Liver (tissue), 7 donors: ENCODE measurements at regions not wholly inside any gene's neighbourhood (a gene's known extent, or its start where the extent isn't known, plus 50 kb on each side); places are given as distances from the start of the nearest gene placed in this dataset.

ENCODE experiments used
- DNase-seq: peaks from one replicate; pipeline ENCODE4 v3.0.0-alpha.2; 2017; ENCODE audit warnings: low spot score
- H3K27ac ChIP-seq, 2 donors: one replicate each; pipeline ENCODE4 v1.7.0; 2013; ENCODE audit warnings: inconsistent platforms in 2 of 2, low read length in 2 of 2, control low read depth in 1 of 2, low read depth in 1 of 2, mild to moderate bottlenecking in 1 of 2
- H3K27me3 ChIP-seq, 4 donors: one replicate each; pipeline versions ENCODE4 v1.6.1 to v1.7.0; 2013; ENCODE audit warnings: low read length in 3 of 4, inconsistent platforms in 1 of 4, mild to moderate bottlenecking in 1 of 4, moderate library complexity in 1 of 4; ENCODE audit not compliant: control insufficient read depth in 4 of 4, insufficient read depth in 4 of 4
- H3K36me3 ChIP-seq, 4 donors: one replicate each; pipeline versions ENCODE4 v1.6.1 to v1.7.0; 2013; ENCODE audit warnings: low read length in 3 of 4, mild to moderate bottlenecking in 3 of 4, low read depth in 1 of 4, moderate library complexity in 1 of 4; ENCODE audit not compliant: control insufficient read depth in 4 of 4, insufficient read depth in 3 of 4
- H3K4me1 ChIP-seq, 4 donors: one replicate each; pipeline versions ENCODE4 v1.6.1 to v1.7.0; 2013; ENCODE audit warnings: low read length in 3 of 4, mild to moderate bottlenecking in 3 of 4, moderate library complexity in 1 of 4; ENCODE audit not compliant: control insufficient read depth in 4 of 4, insufficient read depth in 4 of 4
- H3K4me3 ChIP-seq, 3 donors: one replicate each; pipeline versions ENCODE4 v1.6.1 to v1.7.0; 2013; ENCODE audit warnings: low read length in 3 of 3, control low read depth in 1 of 3, low read depth in 1 of 3, mild to moderate bottlenecking in 1 of 3
- H3K9ac ChIP-seq, 2 donors: one replicate each; pipeline ENCODE4 v1.7.0; 2013; ENCODE audit warnings: low read length in 2 of 2, mild to moderate bottlenecking in 2 of 2, moderate library complexity in 2 of 2, control low read depth in 1 of 2, low read depth in 1 of 2
- H3K9me3 ChIP-seq, 4 donors: one replicate each; pipeline versions ENCODE4 v1.6.1 to v1.7.0; 2013; ENCODE audit warnings: low read length in 3 of 4; ENCODE audit not compliant: control insufficient read depth in 4 of 4
- ATF3 ChIP-seq: IDR thresholded peaks from 2 replicates; pipeline ENCODE4 v1.6.1; 2016; ENCODE audit warnings: antibody characterized with exemption
- EGR1 ChIP-seq, 2 donors: IDR thresholded peaks; 2 replicates each; pipeline ENCODE4 v1.6.1; 2016 to 2018; ENCODE audit warnings: antibody characterized with exemption in 2 of 2, low read depth in 2 of 2
- FOXA1 ChIP-seq: IDR thresholded peaks from 2 replicates; pipeline ENCODE4 v1.6.1; 2016; ENCODE audit warnings: antibody characterized with exemption
- FOXA2 ChIP-seq: IDR thresholded peaks from 2 replicates; pipeline ENCODE4 v1.6.1; 2016; ENCODE audit warnings: antibody characterized with exemption
- GABPA ChIP-seq, 2 donors: IDR thresholded peaks in 1 of 2; conservative IDR thresholded peaks in 1 of 2; 2 replicates each; pipeline ENCODE4 v1.6.1; 2016; ENCODE audit warnings: antibody characterized with exemption in 2 of 2, mild to moderate bottlenecking in 1 of 2, moderate library complexity in 1 of 2
- HNF4A ChIP-seq, 2 donors: conservative IDR thresholded peaks; 2 replicates each; pipeline ENCODE4 v1.6.1; 2016; ENCODE audit warnings: antibody characterized with exemption in 2 of 2, mild to moderate bottlenecking in 2 of 2
- HNF4G ChIP-seq: IDR thresholded peaks from 2 replicates; pipeline ENCODE4 v1.6.1; 2016; ENCODE audit warnings: antibody characterized with exemption
- JUND ChIP-seq, 2 donors: IDR thresholded peaks; 2 replicates each; pipeline ENCODE4 v1.6.1; 2016; ENCODE audit warnings: antibody characterized with exemption in 2 of 2
- MAX ChIP-seq: IDR thresholded peaks from 2 replicates; pipeline ENCODE4 v1.6.1; 2016; ENCODE audit warnings: antibody characterized with exemption
- NR2F2 ChIP-seq: IDR thresholded peaks from 2 replicates; pipeline ENCODE4 v1.6.1; 2016; ENCODE audit warnings: antibody characterized with exemption
- RAD21 ChIP-seq, 2 donors: IDR thresholded peaks; 2 replicates each; pipeline ENCODE4 v1.6.1; 2016; ENCODE audit warnings: antibody characterized with exemption in 2 of 2, mild to moderate bottlenecking in 2 of 2
- RXRA ChIP-seq, 2 donors: IDR thresholded peaks; 2 replicates each; pipeline ENCODE4 v1.6.1; 2017 to 2018; ENCODE audit warnings: antibody characterized with exemption in 2 of 2, mild to moderate bottlenecking in 1 of 2
- SP1 ChIP-seq: IDR thresholded peaks from 2 replicates; pipeline ENCODE4 v1.6.1; 2018; ENCODE audit warnings: antibody characterized with exemption, mild to moderate bottlenecking
- TAF1 ChIP-seq: conservative IDR thresholded peaks from 2 replicates; pipeline ENCODE4 v1.6.1; 2016; ENCODE audit warnings: antibody characterized with exemption, mild to moderate bottlenecking
- YY1 ChIP-seq: IDR thresholded peaks from 2 replicates; pipeline ENCODE4 v1.6.1; 2016; ENCODE audit warnings: antibody characterized with exemption, mild to moderate bottlenecking
- WGBS: extraction: QIAGEN DNeasy Blood & Tissue Kit; methylation state at CpG from one replicate; pipeline ENCODE4 v1.1.7; 2013; 5-methylcytosine and 5-hydroxymethylcytosine counted together
- TF ChIP-seq, protein P1 (sequence below): IDR thresholded peaks from 2 replicates; pipeline ENCODE4 v1.6.1; 2016; ENCODE audit warnings: antibody characterized with exemption, mild to moderate bottlenecking
- TF ChIP-seq, protein P2 (sequence below): IDR thresholded peaks from 2 replicates; pipeline ENCODE4 v1.6.1; 2016; ENCODE audit warnings: antibody characterized with exemption
- donor health status: healthy.
- donor health status: healthy.
- donor health status: healthy.
- donor health status: healthy.

DNA sequence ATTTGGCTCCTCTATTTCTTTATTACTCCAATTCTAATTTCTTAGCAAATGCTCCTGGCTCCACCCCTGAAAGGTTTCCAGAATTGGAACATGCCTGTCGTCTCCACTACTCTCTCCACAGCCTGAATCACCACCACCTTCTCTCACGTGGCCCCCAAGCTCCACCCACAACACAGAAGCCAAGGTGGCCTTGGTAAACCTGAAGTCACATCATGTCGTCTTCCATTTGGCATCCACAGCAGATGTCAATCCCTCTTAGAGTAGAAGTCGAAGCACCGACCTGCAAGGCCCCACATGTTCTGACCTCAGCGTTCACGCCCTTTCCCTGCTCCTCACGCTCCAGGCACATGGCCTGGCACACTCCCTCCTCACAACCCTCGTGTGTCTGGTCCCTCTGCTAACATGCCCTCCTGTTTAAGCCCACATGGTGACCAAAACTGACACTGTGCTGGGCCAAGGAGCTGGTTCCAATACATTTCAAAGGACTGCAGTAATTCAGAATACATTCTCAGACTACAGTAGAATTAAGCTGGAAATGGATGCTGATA, 56.3 kb upstream of the GPC1 start (continued):
- TF ChIP-seq, protein P1, sequence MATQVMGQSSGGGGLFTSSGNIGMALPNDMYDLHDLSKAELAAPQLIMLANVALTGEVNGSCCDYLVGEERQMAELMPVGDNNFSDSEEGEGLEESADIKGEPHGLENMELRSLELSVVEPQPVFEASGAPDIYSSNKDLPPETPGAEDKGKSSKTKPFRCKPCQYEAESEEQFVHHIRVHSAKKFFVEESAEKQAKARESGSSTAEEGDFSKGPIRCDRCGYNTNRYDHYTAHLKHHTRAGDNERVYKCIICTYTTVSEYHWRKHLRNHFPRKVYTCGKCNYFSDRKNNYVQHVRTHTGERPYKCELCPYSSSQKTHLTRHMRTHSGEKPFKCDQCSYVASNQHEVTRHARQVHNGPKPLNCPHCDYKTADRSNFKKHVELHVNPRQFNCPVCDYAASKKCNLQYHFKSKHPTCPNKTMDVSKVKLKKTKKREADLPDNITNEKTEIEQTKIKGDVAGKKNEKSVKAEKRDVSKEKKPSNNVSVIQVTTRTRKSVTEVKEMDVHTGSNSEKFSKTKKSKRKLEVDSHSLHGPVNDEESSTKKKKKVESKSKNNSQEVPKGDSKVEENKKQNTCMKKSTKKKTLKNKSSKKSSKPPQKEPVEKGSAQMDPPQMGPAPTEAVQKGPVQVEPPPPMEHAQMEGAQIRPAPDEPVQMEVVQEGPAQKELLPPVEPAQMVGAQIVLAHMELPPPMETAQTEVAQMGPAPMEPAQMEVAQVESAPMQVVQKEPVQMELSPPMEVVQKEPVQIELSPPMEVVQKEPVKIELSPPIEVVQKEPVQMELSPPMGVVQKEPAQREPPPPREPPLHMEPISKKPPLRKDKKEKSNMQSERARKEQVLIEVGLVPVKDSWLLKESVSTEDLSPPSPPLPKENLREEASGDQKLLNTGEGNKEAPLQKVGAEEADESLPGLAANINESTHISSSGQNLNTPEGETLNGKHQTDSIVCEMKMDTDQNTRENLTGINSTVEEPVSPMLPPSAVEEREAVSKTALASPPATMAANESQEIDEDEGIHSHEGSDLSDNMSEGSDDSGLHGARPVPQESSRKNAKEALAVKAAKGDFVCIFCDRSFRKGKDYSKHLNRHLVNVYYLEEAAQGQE, result no peak
- TF ChIP-seq FOXA1 (no peak), YY1 (no peak), HNF4A (conservative IDR thresholded peaks at IDR 0.05) (no peak), RAD21 (IDR thresholded peaks at IDR 0.05) (no peak), MAX (no peak), FOXA2 (no peak), ATF3 (no peak), NR2F2 (no peak)

DNA sequence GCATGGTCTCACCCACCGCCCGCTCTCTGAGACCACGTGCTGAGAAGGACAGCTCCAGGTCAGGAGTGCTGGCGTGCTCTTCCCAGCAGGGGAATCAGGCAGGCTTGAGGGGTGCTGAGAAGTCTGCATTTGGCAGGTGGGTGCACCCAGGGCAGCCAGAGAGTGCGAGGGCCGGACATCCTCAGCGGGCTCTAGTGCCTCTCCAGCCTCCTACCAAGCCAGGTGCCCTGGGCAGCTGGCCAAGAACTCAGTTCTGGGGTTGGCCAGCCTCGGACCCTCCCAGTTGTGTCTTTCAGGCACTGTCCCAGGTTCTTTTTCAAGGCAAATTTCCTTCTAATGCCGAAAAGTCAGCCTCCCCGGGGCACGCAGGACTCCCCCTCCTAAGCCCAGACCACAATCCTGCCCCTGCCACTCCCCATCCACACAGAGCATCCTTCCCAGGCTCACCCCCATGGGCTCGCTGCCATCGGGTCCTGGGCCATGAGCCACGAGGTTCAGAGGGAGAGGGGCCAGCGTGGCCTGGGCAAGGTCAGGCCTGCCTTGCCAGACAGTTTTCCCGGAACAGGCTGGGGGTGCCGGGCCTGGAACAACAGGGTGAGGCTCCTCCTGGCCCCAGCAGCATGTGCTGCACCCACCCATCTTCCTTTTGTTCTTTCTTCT, 52.2 kb upstream of the GPC1 start:
- Histone ChIP-seq H3K27me3 (no peaks in the 10 kb centered on the region), H3K4me3 (no peak overlapping the region), H3K9ac (no peak overlapping the region), H3K4me1 (no peaks in the 10 kb centered on the region), H3K9me3 (no peaks in the 10 kb centered on the region), H3K36me3 (no peaks in the 10 kb centered on the region), H3K27ac (no peak overlapping the region)
- WGBS, result 86% methylated on average over 17 of the region's 17 CpGs
- TF ChIP-seq FOXA2 (no peak), FOXA1 (no peak), TAF1 (no peak), GABPA (IDR thresholded peaks at IDR 0.05 in 1 of 2, conservative IDR thresholded peaks at IDR 0.05 in 1 of 2) (no peak)
- DNase-seq, result no peak

DNA sequence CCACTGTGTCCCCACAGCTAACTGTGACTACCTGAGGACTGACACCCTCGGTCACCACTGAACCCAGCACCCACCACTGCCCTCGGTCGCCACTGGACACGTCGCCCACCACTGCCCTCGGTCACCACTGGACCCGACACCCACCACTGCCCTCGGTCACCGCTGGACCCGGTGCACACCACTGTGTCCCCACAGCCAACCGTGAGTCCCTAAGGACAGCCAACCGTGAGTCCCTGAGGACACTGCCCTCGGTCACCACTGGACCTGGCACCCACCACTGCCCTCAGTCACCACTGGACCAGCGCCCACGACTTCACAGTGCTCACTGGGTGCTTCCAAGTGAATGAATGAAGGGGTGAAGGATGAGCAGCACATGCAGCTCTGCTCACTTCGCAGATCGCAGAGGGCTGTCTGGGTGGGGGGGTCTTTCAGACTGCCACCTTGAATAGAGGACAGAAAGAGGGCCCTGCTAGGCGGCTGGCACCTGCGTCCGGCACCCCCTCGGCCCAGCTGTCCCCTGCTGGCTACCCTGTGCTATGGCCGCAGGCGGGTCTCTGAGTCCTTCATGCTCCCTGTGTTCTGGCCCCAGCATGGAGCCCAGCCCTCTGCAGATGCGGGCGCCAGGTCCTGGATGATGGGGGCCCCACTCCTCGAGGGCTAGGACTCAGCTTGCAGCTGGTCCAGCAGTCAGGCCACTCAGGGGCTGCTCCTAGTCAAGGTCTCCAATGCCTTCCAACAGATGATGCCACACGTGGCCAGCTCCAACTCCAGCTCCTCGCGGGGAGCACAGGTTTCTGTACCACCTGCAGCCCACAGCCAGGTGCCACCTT, 51.4 kb upstream of the GPC1 start:
- H3K27ac ChIP-seq, result no peak overlapping the region
- 88% methylated on average over 29 of the region's 29 CpGs for WGBS
- no peaks in the 10 kb centered on the region for H3K36me3 ChIP-seq
- no peaks in the 10 kb centered on the region for H3K27me3 ChIP-seq
- no peaks in the 10 kb centered on the region for H3K9me3 ChIP-seq
- no peak overlapping the region for H3K9ac ChIP-seq
- no peak for DNase-seq
- H3K4me3 ChIP-seq, result no peak overlapping the region
- H3K4me1 ChIP-seq, result no peaks in the 10 kb centered on the region
- TF ChIP-seq EGR1 (IDR thresholded peaks at IDR 0.05; ENCODE audit: low read depth in 2 of 2) (no peak), NR2F2 (no peak), HNF4A (conservative IDR thresholded peaks at IDR 0.05) (no peak), SP1 (no peak), TAF1 (no peak), GABPA (IDR thresholded peaks at IDR 0.05 in 1 of 2, conservative IDR thresholded peaks at IDR 0.05 in 1 of 2) (no peak), ATF3 (no peak), RXRA (IDR thresholded peaks at IDR 0.05) (no peak), FOXA2 (no peak), MAX (no peak), RAD21 (IDR thresholded peaks at IDR 0.05) (no peak), HNF4G (no peak), JUND (IDR thresholded peaks at IDR 0.05) (no peak), YY1 (no peak)
- TF ChIP-seq, protein P2, sequence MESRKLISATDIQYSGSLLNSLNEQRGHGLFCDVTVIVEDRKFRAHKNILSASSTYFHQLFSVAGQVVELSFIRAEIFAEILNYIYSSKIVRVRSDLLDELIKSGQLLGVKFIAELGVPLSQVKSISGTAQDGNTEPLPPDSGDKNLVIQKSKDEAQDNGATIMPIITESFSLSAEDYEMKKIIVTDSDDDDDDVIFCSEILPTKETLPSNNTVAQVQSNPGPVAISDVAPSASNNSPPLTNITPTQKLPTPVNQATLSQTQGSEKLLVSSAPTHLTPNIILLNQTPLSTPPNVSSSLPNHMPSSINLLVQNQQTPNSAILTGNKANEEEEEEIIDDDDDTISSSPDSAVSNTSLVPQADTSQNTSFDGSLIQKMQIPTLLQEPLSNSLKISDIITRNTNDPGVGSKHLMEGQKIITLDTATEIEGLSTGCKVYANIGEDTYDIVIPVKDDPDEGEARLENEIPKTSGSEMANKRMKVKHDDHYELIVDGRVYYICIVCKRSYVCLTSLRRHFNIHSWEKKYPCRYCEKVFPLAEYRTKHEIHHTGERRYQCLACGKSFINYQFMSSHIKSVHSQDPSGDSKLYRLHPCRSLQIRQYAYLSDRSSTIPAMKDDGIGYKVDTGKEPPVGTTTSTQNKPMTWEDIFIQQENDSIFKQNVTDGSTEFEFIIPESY, result no peak
- TF ChIP-seq, protein P1, result no peak
